ENCODE measurements at regions not wholly inside any gene's neighbourhood (a gene's known extent, or its start where the extent isn't known, plus 50 kb on each side); places are given as distances from the start of the nearest gene placed in this dataset.

GRCh38 chr2:19021100-19021476 is 337.3 kb downstream of the OSR1 start:
- TF ChIP-seq CTCF (IDR thresholded peaks at IDR 0.05; ENCODE audit: low read length, missing control alignments), result no peak
- DNase-seq (ENCODE audit: low read depth), result peak; percentile 85
- no peak overlapping the region for H3K4me3 ChIP-seq (replicated peaks; ENCODE audit: low read depth, low read length)

- H3K4me3 ChIP-seq (replicated peaks; ENCODE audit: low read depth, low read length), result no peak overlapping the region
- TF ChIP-seq CTCF (IDR thresholded peaks at IDR 0.05; ENCODE audit: low read length, missing control alignments), result no peak
- DNase-seq (ENCODE audit: low read depth), result no peak
These were observed 338.0 kb downstream of the OSR1 start for GRCh38 chr2:19020144-19021099.

GRCh38 chr2:19009510-19009909 is 348.9 kb downstream of the OSR1 start:
- TF ChIP-seq CTCF (IDR thresholded peaks at IDR 0.05; ENCODE audit: low read length, missing control alignments), result no peak
- no peak overlapping the region for H3K4me3 ChIP-seq (replicated peaks; ENCODE audit: low read depth, low read length)
- no peak for DNase-seq (ENCODE audit: low read depth)

GRCh38 chr2:19003554-19003953 is 354.9 kb downstream of the OSR1 start:
- DNase-seq (ENCODE audit: low read depth), result no peak
- no peak overlapping the region for H3K4me3 ChIP-seq (replicated peaks; ENCODE audit: low read depth, low read length)
- TF ChIP-seq CTCF (IDR thresholded peaks at IDR 0.05; ENCODE audit: low read length, missing control alignments), result no peak

GRCh38 chr2:19000776-19001175 is 357.6 kb downstream of the OSR1 start:
- no peak for TF ChIP-seq CTCF (IDR thresholded peaks at IDR 0.05; ENCODE audit: low read length, missing control alignments)
- no peak overlapping the region for H3K4me3 ChIP-seq (replicated peaks; ENCODE audit: low read depth, low read length)
- no peak for DNase-seq (ENCODE audit: low read depth)

GRCh38 chr2:18999198-18999597 is 359.2 kb downstream of the OSR1 start:
- no peak for TF ChIP-seq CTCF (IDR thresholded peaks at IDR 0.05; ENCODE audit: low read length, missing control alignments)
- no peak overlapping the region for H3K4me3 ChIP-seq (replicated peaks; ENCODE audit: low read depth, low read length)
- DNase-seq (ENCODE audit: low read depth), result no peak

- no peak overlapping the region for H3K4me3 ChIP-seq (replicated peaks; ENCODE audit: low read depth, low read length)
- TF ChIP-seq CTCF (IDR thresholded peaks at IDR 0.05; ENCODE audit: low read length, missing control alignments), result no peak
- no peak for DNase-seq (ENCODE audit: low read depth)
These were observed 359.9 kb downstream of the OSR1 start for GRCh38 chr2:18998491-18998890.

Measured in fibroblast of pulmonary artery (primary cell).